ENCODE measurements at regions not wholly inside any gene's neighbourhood (a gene's known extent, or its start where the extent isn't known, plus 50 kb on each side); places are given as distances from the start of the nearest gene placed in this dataset.

GRCh38 chr16:86052115-86052670 is 153.2 kb downstream of the IRF8 start:
- Mint-ChIP-seq H3K4me1 (peaks cover 7% of the 10 kb centered on the region), H3K4me3 (no peak overlapping the region)

GRCh38 chr16:86052926-86053325 is 154.0 kb downstream of the IRF8 start:
- Mint-ChIP-seq H3K4me3 (no peak overlapping the region), H3K27me3 (ENCODE audit: low read depth) (peaks cover 59% of the 10 kb centered on the region), H3K36me3 (no peaks in the 10 kb centered on the region), H3K4me1 (peaks cover 6% of the 10 kb centered on the region), H3K9me3 (no peaks in the 10 kb centered on the region), H3K27ac (no peak overlapping the region)
- no peak for DNase-seq (ENCODE audit: low spot score in 2 of 2, unreplicated experiment in 2 of 2)
- TF ChIP-seq CTCF (IDR thresholded peaks at IDR 0.05; ENCODE audit: unreplicated experiment), result no peak

More at GRCh38 chr16:86052115-86052670, 153.2 kb downstream of the IRF8 start:
- Mint-ChIP-seq H3K27me3 (ENCODE audit: low read depth) (peaks cover 62% of the 10 kb centered on the region), H3K9me3 (no peaks in the 10 kb centered on the region), H3K36me3 (no peaks in the 10 kb centered on the region), H3K27ac (no peak overlapping the region)
- no peak for DNase-seq (ENCODE audit: low spot score in 2 of 2, unreplicated experiment in 2 of 2)
- no peak for TF ChIP-seq CTCF (IDR thresholded peaks at IDR 0.05; ENCODE audit: unreplicated experiment)

GRCh38 chr16:86059253-86060171 is 160.6 kb downstream of the IRF8 start:
- no peak for TF ChIP-seq CTCF (IDR thresholded peaks at IDR 0.05; ENCODE audit: unreplicated experiment)
- no peak overlapping the region for H3K27ac Mint-ChIP-seq
- no peak overlapping the region for H3K4me3 Mint-ChIP-seq
- peaks cover 73% of the 10 kb centered on the region for H3K27me3 Mint-ChIP-seq (ENCODE audit: low read depth)
- no peaks in the 10 kb centered on the region for H3K9me3 Mint-ChIP-seq
- no peaks in the 10 kb centered on the region for H3K4me1 Mint-ChIP-seq
- no peak for DNase-seq (ENCODE audit: low spot score in 2 of 2, unreplicated experiment in 2 of 2)
- no peaks in the 10 kb centered on the region for H3K36me3 Mint-ChIP-seq

- no peak for TF ChIP-seq CTCF (IDR thresholded peaks at IDR 0.05; ENCODE audit: unreplicated experiment)
- H3K27ac Mint-ChIP-seq, result no peak overlapping the region
- H3K4me1 Mint-ChIP-seq, result no peaks in the 10 kb centered on the region
- H3K27me3 Mint-ChIP-seq (ENCODE audit: low read depth), result peaks cover 66% of the 10 kb centered on the region
- no peak for DNase-seq (ENCODE audit: low spot score in 2 of 2, unreplicated experiment in 2 of 2)
- no peaks in the 10 kb centered on the region for H3K36me3 Mint-ChIP-seq
- H3K4me3 Mint-ChIP-seq, result no peak overlapping the region
- no peaks in the 10 kb centered on the region for H3K9me3 Mint-ChIP-seq
Measured at GRCh38 chr16:86060381-86061317, 161.7 kb downstream of the IRF8 start.

- Mint-ChIP-seq H3K36me3 (no peaks in the 10 kb centered on the region), H3K27me3 (ENCODE audit: low read depth) (peaks cover 68% of the 10 kb centered on the region), H3K9me3 (no peaks in the 10 kb centered on the region), H3K27ac (no peak overlapping the region), H3K4me3 (no peak overlapping the region), H3K4me1 (no peaks in the 10 kb centered on the region)
- no peak for TF ChIP-seq CTCF (IDR thresholded peaks at IDR 0.05; ENCODE audit: unreplicated experiment)
- DNase-seq (ENCODE audit: low spot score in 2 of 2, unreplicated experiment in 2 of 2), result no peak
Measured at GRCh38 chr16:86061318-86061695, 162.3 kb downstream of the IRF8 start.

Measured in mesothelial cell of epicardium (in vitro differentiated cells).